Mesendoderm (in vitro differentiated cells): ENCODE measurements at regions not wholly inside any gene's neighbourhood (a gene's known extent, or its start where the extent isn't known, plus 50 kb on each side); places are given as distances from the start of the nearest gene placed in this dataset.

Experiments used
- DNase-seq: peaks from one replicate; pipeline ENCODE4 v3.0.0; 2013
- H2AK5ac ChIP-seq: 2 replicates; pipeline ENCODE4 v1.6.1; 2013; ENCODE audit warnings: low read length, inconsistent platforms
- H2BK120ac ChIP-seq: 2 replicates; pipeline ENCODE4 v1.6.1; 2013; ENCODE audit warnings: low read depth, mild to moderate bottlenecking, low read length, moderate library complexity, mixed read lengths
- H2BK15ac ChIP-seq: replicated peaks from 2 replicates; pipeline ENCODE4 v1.6.1; 2013; ENCODE audit warnings: low read depth, mild to moderate bottlenecking, moderate library complexity
- H2BK5ac ChIP-seq: 2 replicates; pipeline ENCODE4 v1.6.1; 2013; ENCODE audit warnings: low read length, inconsistent platforms
- H3K18ac ChIP-seq: 2 replicates; pipeline ENCODE4 v1.6.1; 2013; ENCODE audit warnings: mild to moderate bottlenecking, low read length, mixed read lengths
- H3K23ac ChIP-seq: one replicate; pipeline ENCODE4 v1.6.1; 2013; ENCODE audit warnings: low read length
- H3K27ac ChIP-seq: 2 replicates; pipeline ENCODE4 v1.5.1; 2013; ENCODE audit warnings: low read depth, mild to moderate bottlenecking, inconsistent platforms, low read length, moderate library complexity
- H3K27me3 ChIP-seq: 2 replicates; pipeline ENCODE4 v1.6.1; 2013; ENCODE audit warnings: low read length, control low read depth, mild to moderate bottlenecking, inconsistent platforms; ENCODE audit not compliant: insufficient read depth, poor library complexity
- H3K36me3 ChIP-seq: 2 replicates; pipeline ENCODE4 v1.6.1; 2013; ENCODE audit warnings: low read length, inconsistent platforms; ENCODE audit not compliant: control insufficient read depth, insufficient read depth
- H3K4ac ChIP-seq: one replicate; pipeline ENCODE4 v1.6.1; 2013; ENCODE audit warnings: low read depth, mild to moderate bottlenecking, low read length, moderate library complexity
- H3K4me1 ChIP-seq: 2 replicates; pipeline ENCODE4 v1.6.1; 2013; ENCODE audit warnings: low read depth, low read length, inconsistent platforms; ENCODE audit not compliant: control insufficient read depth
- H3K4me2 ChIP-seq: 2 replicates; pipeline ENCODE4 v1.6.1; 2013; ENCODE audit warnings: low read length
- H3K4me3 ChIP-seq: 2 replicates; pipeline ENCODE4 v1.5.1; 2013; ENCODE audit warnings: mild to moderate bottlenecking, low read length
- H3K56ac ChIP-seq: one replicate; pipeline ENCODE4 v1.6.1; 2013; ENCODE audit warnings: low read length
- H3K79me1 ChIP-seq: 2 replicates; pipeline ENCODE4 v1.6.1; 2013; ENCODE audit warnings: low read length, inconsistent platforms
- H3K79me2 ChIP-seq: 2 replicates; pipeline ENCODE4 v1.6.1; 2013; ENCODE audit warnings: mild to moderate bottlenecking, low read length; ENCODE audit not compliant: control insufficient read depth, insufficient read depth
- H3K9ac ChIP-seq: 2 replicates; pipeline ENCODE4 v1.6.1; 2013; ENCODE audit warnings: low read length, inconsistent platforms
- H4K5ac ChIP-seq: one replicate; pipeline ENCODE4 v1.6.1; 2013; ENCODE audit warnings: low read length
- H4K8ac ChIP-seq: one replicate; pipeline ENCODE4 v1.6.1; 2013; ENCODE audit warnings: low read depth, mild to moderate bottlenecking, control low read depth, low read length, moderate library complexity
- WGBS: extraction: QIAGEN DNeasy Blood & Tissue Kit; methylation state at CpG from one replicate; pipeline ENCODE4 v1.1.7; 2013; ENCODE audit warnings: low lambda C conversion rate, missing lambda C conversion rate; ENCODE audit not compliant: insufficient coverage; ENCODE audit errors: extremely low coverage; 5-methylcytosine and 5-hydroxymethylcytosine counted together

DNA sequence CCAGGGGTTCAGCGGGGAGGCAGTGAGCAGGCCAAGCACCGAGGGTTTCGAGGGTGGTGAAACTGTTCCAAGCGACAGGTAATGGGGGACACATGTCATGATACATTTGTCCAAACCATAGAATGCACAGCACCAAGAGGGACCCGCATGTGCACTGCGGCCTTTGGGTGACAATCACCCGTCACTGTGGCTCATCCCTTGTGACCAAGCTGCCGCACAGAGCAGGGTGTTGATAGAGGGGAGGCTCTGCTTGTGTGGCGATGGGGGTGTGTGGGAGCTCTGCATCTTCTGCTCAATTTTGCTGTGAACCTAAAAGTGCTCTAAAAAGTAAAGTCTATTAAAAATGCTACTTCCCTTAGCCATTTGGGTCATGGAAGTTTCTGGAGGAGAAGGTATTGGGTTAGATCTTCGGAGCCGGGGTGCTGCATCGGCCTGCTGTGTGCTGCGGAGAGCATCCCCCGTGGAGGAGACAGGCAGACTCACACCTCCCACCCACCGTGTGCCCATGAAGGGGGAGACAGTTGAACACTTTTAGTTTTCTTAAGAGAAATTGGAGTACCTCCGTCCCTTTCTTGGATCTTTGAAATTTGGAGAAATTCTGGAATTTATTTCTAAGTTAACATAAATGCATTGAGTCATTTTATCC, 280.4 kb upstream of the IRX2 start:
- no peak overlapping the region for H3K4me2 ChIP-seq
- WGBS: no CpG with 5 or more reads among the region's 16 CpGs
- H3K36me3 ChIP-seq: no peaks in the 10 kb centered on the region

DNA sequence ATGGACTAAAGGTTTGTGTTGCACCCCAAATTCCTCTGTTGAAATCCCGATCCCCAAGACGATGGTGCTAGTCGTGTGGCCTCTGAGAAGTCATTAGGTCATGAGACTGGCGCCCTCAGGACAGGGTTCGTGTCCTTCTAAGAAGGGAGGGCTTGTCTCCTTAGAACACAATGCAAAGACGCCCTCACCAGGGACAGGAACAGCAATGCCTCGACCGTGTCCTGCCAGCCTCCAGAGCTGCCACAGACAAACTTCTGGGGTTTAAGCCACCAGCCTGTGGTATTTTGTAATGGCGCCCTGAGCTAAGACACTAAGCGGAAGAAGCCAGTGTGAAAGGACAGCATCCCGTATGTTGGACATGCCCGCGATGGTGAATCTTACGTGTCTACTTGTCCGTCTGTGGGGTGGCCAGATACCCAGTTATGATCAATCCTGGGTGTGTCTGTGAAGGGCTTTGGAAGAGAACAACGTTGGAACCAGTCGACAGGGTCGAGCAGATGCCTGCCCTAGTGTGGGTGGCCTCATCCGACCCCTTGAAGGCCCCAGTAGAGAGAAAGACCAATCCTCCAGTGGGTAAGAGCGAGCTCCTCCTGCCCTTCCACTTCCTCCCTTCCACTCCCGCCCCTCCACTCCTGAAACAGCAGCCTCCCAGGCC, 279.2 kb upstream of the IRX2 start:
- DNase-seq: no peak
- H3K18ac ChIP-seq: no peak overlapping the region
- H3K9ac ChIP-seq: no peak overlapping the region
- H2BK120ac ChIP-seq: no peak overlapping the region
- no peak overlapping the region for H3K4me2 ChIP-seq
- no peak overlapping the region for H3K27ac ChIP-seq
- no peak overlapping the region for H3K23ac ChIP-seq
- H2AK5ac ChIP-seq: no peak overlapping the region
- no peak overlapping the region for H2BK15ac ChIP-seq
- no peaks in the 10 kb centered on the region for H3K79me1 ChIP-seq
- no peaks in the 10 kb centered on the region for H3K4me1 ChIP-seq
- no peak overlapping the region for H4K5ac ChIP-seq
- no peak overlapping the region for H3K4ac ChIP-seq
- no peak overlapping the region for H4K8ac ChIP-seq
- H3K4me3 ChIP-seq: no peak overlapping the region
- WGBS: no CpG with 5 or more reads among the region's 21 CpGs
- no peaks in the 10 kb centered on the region for H3K79me2 ChIP-seq
- H3K56ac ChIP-seq: no peak overlapping the region
- H2BK5ac ChIP-seq: no peak overlapping the region
- no peaks in the 10 kb centered on the region for H3K36me3 ChIP-seq
- H3K27me3 ChIP-seq: no peaks in the 10 kb centered on the region

More for the DNA sequence above, 280.4 kb upstream of the IRX2 start:
- Histone ChIP-seq H3K79me2 (no peaks in the 10 kb centered on the region), H3K27me3 (no peaks in the 10 kb centered on the region), H3K56ac (no peak overlapping the region), H3K4ac (no peak overlapping the region), H3K4me1 (no peaks in the 10 kb centered on the region), H3K23ac (no peak overlapping the region), H2AK5ac (no peak overlapping the region), H2BK120ac (no peak overlapping the region), H2BK15ac (no peak overlapping the region), H4K8ac (no peak overlapping the region), H3K9ac (no peak overlapping the region), H3K18ac (no peak overlapping the region), H3K4me3 (no peak overlapping the region), H2BK5ac (no peak overlapping the region), H3K27ac (no peak overlapping the region), H4K5ac (no peak overlapping the region), H3K79me1 (no peaks in the 10 kb centered on the region)
- DNase-seq: no peak

DNA sequence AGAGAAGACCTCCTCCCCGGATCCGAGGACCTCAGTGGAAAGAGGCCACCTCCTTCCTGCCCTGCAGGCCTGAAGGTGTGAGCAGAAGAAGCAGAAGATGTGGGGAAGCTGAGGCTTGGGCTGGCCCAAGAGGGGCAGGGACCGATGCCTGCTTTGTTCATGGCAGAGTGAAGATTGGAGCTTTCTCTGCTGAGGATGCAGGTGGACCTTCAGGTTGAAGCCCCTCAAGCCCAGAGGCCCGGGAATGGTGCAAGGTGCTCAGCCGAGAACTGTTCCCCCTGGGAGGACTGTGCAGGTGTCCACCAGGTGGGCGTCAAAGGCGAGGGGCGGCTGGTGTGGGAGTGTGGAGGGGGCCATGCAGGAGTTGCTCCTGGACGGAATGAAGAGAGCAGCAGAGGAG, 277.9 kb upstream of the IRX2 start:
- Histone ChIP-seq H3K4ac (no peak overlapping the region), H3K79me2 (no peaks in the 10 kb centered on the region), H3K4me2 (no peak overlapping the region), H4K5ac (no peak overlapping the region), H3K56ac (no peak overlapping the region), H2BK5ac (no peak overlapping the region), H3K18ac (no peak overlapping the region), H3K23ac (no peak overlapping the region), H4K8ac (no peak overlapping the region), H3K27ac (no peak overlapping the region), H3K4me1 (no peaks in the 10 kb centered on the region), H2BK120ac (no peak overlapping the region), H3K9ac (no peak overlapping the region), H3K27me3 (no peaks in the 10 kb centered on the region), H3K4me3 (no peak overlapping the region), H3K36me3 (no peaks in the 10 kb centered on the region), H2AK5ac (no peak overlapping the region), H2BK15ac (no peak overlapping the region), H3K79me1 (no peaks in the 10 kb centered on the region)
- no peak for DNase-seq
- WGBS: no CpG with 5 or more reads among the region's 9 CpGs

DNA sequence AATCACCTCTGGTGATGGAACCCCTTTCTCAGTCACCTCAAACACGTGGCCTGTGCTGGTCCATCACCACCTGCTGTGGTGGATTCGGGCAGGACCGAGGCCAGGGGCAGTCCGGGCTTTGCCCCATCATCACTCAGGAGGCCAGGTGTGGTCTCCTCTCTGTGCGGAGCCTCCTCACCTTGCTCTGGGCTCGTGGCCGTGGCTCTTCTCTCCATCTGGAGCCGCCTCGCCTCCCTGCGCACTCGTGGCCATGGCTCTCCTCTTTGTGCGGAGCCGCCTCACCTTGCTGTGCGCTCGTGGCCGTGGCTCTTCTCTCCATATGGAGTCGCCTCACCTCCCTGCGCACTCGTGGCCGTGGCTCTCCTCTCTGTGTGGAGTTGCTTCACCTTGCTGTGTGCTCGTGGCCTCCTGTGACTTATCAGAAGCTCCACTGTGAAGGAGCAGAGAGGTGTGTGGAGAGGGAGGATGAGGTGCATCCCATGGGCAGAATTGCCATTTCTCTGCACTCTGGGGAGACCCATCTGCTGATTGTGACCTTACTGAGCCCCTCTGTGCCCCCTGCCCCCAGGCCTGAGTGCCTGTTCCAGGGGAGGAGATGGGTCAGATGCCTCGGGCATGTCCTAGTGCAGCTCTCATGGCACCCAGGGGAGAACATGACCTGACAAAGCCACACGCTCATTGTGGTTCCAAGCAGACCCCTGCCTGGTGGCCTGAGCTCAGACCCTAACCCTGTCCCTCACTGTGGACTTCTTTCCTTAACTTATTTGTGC, 276.6 kb upstream of the IRX2 start:
- Histone ChIP-seq H3K27ac (no peak overlapping the region), H2BK5ac (no peak overlapping the region), H3K79me2 (no peaks in the 10 kb centered on the region), H3K18ac (no peak overlapping the region), H2BK120ac (no peak overlapping the region), H2BK15ac (no peak overlapping the region), H3K4me3 (no peak overlapping the region), H3K27me3 (no peaks in the 10 kb centered on the region), H3K9ac (no peak overlapping the region), H4K8ac (no peak overlapping the region), H3K36me3 (no peaks in the 10 kb centered on the region), H2AK5ac (no peak overlapping the region), H3K23ac (no peak overlapping the region), H4K5ac (no peak overlapping the region), H3K4ac (no peak overlapping the region), H3K56ac (no peak overlapping the region), H3K79me1 (no peaks in the 10 kb centered on the region), H3K4me2 (no peak overlapping the region), H3K4me1 (no peaks in the 10 kb centered on the region)
- WGBS: no CpG with 5 or more reads among the region's 23 CpGs
- DNase-seq: no peak

DNA sequence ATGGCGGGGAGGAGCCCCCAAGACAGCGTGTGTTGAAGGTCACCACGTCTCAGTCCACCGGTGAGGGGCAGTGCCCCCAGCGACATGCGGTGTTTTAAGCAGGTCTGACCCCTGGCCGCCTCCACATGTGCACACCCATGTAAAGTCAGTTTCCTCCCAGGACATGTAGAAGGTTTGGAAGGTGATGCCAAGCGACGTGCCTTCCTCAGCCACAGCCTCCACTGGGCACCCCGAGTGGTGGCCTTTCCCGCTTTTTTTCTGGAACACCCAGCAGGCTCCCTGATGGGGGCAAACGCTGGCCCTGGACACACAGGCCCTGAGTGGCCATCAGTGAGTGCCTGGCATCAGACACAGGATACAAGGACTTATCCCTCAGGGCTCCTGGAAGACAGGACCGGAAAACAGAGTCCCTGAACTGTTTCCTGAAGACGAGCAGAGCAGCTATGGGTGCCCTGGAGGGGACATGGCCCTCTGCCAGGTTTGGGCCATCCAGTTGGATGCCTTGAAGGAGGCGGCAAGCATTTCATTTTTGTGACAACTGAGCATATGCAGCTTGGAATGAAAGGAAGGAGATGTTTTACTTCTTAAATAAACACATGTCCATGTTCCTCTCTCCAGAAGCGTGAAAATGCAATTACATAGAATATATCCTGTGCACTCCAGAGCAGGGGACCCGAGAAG, 275.8 kb upstream of the IRX2 start:
- H2AK5ac ChIP-seq: no peak overlapping the region
- H3K23ac ChIP-seq: no peak overlapping the region
- no peak for DNase-seq
- H3K9ac ChIP-seq: no peak overlapping the region
- no peak overlapping the region for H4K8ac ChIP-seq
- H3K27me3 ChIP-seq: no peaks in the 10 kb centered on the region
- H3K18ac ChIP-seq: no peak overlapping the region
- no peak overlapping the region for H4K5ac ChIP-seq
- H3K4me2 ChIP-seq: no peak overlapping the region
- no peak overlapping the region for H2BK120ac ChIP-seq
- no peak overlapping the region for H3K4me3 ChIP-seq
- no peak overlapping the region for H3K4ac ChIP-seq
- no CpG with 5 or more reads among the region's 17 CpGs for WGBS
- H3K27ac ChIP-seq: no peak overlapping the region
- no peaks in the 10 kb centered on the region for H3K36me3 ChIP-seq
- H3K79me1 ChIP-seq: no peaks in the 10 kb centered on the region
- no peaks in the 10 kb centered on the region for H3K79me2 ChIP-seq
- H2BK15ac ChIP-seq: no peak overlapping the region
- no peak overlapping the region for H3K56ac ChIP-seq
- no peaks in the 10 kb centered on the region for H3K4me1 ChIP-seq
- H2BK5ac ChIP-seq: no peak overlapping the region
